Hematopoietic multipotent progenitor cell (in vitro differentiated cells): ENCODE measurements at regions not wholly inside any gene's neighbourhood (a gene's known extent, or its start where the extent isn't known, plus 50 kb on each side); places are given as distances from the start of the nearest gene placed in this dataset. TPM values are rescaled to one million over a fixed set of nuclear protein-coding genes. Genes with fewer than 3 reads are reported as not detected.

ENCODE experiments used
- DNase-seq, 3 donors: peaks; one replicate each; pipeline ENCODE4 v3.0.0-alpha.2; 2011 to 2015; ENCODE audit warnings: low read depth in 2 of 3, low spot score in 2 of 3
- small RNA-seq: library from RNA; depleted of rRNA; stranded (forward); fragments of <200 nt; gene quantifications from one replicate; pipeline ENCODE3, GENCODE V24; 2012

GRCh38 chr18:70385474-70385873 lies 96.6 kb downstream of the SOCS6 start:
- no peak for DNase-seq

- no peak for DNase-seq
Observed at GRCh38 chr18:70384181-70384790, 95.4 kb downstream of the SOCS6 start.

- no peak for DNase-seq
Observed at GRCh38 chr18:70382992-70383717, 94.3 kb downstream of the SOCS6 start.

- no peak for DNase-seq
Observed at GRCh38 chr18:70382017-70382416, 93.2 kb downstream of the SOCS6 start.

GRCh38 chr18:70380915-70381896 lies 92.4 kb downstream of the SOCS6 start:
- DNase-seq, result peak in 2 of 3 donors; percentile 11 to 39

Small RNA genes in the stretch of these regions (small RNA-seq; reads per million reads assigned to genes)
- not detected for gene RN7SL795P
